ENCODE measurements at regions not wholly inside any gene's neighbourhood (a gene's known extent, or its start where the extent isn't known, plus 50 kb on each side); places are given as distances from the start of the nearest gene placed in this dataset.

DNA sequence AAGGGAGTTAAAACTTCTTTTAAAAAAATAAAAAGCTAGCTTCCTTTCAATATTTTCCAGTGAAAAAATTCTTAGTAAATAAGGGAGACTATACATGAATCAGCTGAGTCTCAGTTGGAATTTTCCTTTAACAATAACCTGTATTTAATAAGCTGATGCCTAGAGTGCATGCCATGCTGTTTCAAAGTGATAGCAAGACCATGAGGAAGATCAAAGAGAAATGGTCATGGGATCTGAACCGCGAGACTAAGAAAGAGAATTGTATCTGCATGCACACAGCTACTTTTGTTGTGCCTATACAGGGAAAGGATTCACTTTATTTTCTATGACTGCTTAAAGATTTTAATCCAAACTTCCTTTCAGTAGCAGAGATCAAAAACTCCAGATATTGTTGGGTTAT is 2217.0 kb downstream of the MAT2B start:
- DNase-seq, result no peak

DNA sequence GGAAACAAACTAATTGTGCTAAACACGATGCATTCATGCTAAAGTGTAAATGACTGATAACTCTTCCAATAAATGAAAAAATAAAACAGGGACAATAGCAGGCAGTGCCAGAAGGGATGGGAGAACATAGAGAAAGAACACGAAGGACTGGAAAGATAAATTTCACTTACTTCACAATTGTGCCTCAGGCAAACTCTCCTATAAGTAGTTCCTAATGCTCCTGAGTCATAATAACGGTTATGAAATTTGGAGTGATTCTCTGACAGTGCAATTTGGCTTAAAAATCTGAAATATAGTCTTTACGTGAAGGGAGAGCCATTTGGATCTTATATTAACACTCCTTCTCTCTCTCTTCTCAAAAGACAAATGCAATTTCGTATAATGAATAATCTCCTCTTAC is 2218.5 kb downstream of the MAT2B start:
- DNase-seq, result no peak

DNA sequence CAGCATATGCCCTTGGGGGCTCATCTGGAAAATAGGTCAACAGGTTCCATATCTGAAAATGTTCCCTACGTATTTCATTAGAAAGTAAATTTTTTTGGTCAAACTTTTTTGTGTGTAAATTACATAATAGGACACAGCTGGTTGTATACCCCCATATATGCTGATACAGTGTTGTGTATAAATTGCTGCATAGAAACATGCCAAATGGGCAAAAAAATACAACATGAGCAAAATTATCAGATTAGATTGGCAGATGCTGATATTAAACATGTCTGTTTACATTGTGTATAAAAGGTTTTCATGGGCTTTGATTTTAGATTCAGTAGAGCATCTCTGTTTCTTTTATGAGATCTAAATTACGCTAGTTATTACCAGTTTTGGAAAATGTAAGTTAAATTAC is 2223.0 kb downstream of the MAT2B start:
- DNase-seq, result no peak

DNA sequence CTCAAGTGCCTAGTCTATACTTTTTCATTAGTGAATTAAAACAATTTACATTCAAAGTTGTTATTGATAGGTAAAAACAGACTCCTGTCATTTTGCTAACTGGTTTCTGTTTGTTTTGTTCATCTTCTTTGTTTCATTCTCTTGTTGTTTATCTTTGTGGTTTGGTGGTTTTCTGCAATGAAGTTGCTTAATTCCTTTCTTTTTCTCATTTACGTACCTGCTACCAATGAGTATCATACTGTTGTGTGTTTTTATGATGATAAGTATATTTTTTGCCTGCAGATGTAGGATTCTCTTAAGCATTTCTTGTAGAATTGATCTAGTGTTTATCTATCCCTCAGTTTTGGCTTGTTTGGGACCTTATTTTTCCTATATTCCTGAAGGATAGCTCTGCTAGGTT is 2230.0 kb downstream of the MAT2B start:
- no peak for DNase-seq

DNA sequence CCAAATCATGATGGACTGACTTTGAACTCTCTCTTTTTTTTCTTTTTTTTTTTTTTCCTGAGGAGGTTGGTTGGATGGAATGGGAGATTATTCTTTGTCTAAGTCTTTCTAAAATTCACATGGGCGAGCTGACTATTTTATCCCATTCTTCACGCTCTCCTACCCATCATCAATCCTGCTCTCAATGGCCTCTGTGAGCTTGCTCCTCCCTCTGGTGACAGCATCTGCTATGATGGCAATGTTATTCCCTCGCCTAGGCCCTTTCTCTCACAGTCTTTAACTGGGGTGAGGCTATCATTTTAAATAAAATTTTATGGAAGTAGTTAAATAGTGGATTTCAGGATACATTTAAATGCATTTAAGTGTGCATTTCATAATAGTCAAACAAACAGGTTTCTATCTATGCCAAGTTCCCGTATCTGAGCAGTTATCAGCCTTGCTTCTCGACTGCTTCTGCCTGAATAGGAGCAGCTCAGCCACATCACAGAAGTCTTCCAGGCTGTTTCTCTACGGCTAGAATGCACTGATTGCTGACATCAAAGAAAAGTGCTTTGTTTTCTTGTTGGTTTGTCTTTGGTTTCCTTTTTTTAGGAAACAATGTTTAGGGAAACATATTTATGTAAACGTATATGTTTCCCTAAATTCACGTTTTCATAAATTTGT is 2233.8 kb downstream of the MAT2B start:
- no peak for DNase-seq

DNA sequence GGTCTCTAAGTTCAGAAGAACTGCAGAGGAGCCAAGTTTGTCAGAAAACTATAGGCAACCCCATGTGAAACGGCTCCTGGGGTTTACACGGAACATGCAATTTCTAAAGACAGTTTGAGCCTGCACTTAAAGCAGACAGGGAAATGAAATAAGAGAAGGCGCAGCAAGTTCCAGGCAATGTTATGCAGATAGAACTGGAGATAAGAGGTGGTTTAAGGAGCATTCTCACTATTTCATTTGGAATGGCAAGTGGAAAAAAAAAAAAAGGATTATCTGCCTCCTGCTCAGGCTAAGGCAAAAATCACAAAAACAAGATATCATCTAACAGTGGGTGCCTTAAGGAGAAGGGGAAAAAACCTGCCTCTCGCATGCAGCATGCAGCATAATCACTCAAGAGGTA is 2252.4 kb downstream of the MAT2B start:
- no peak for DNase-seq

DNA sequence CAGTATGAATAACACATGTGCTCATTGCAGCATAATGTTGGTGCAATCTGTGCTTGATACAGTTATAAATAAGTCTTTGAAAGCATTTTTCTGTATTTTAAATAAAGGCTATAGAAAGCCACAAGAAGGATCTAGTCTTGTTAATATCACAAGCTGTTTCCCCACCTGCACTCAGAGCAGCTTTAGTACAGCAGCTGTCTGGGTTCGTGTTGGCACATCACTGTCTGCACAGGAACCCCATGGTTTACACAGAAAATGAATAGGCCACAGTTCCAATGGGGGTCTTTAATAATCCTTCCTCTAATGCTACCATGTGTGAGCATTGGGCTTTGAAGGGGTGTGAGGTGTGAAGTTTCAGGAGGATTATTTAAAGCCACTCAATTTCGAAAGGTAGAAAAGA is 2269.7 kb downstream of the MAT2B start:
- DNase-seq, result peak in 4 of 56 donors; percentile 0 to 11 (median 5)

DNA sequence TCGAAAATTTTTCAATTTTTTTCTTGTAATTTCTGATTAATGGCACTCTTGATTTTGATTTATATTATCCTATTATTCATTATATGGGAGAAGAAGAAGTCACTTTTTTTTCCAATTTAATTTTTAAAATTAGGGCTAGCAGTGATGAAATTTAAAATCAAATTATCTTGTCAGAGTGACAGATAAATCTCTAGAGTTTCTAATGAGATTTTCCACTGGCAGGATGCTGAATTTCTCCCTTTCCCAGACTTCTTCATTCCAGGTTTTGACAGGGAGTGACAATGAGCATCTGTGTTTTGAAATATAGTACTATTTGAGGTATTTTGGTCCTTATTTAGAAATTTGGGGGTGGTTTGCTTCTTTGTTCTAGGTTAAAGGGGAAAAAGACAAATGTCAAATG is 2274.1 kb downstream of the MAT2B start:
- DNase-seq, result no peak

DNA sequence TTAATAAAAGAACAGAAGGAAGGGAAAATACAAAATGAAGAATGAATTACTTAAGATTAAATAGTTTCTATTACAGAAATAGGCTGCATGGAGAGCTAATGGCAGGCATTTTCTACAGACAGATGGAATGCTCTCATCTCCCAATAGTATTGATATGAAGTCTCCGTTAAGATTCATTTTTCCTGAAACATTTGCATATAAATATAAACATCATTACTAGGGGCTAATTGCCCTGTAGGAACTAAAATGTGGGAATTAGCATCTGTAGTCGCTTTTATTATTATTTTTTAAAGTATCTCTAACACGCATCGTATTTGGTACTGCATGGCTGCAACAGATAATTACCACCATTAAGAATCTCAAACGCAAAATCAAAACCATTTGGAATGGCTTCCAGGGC is 2275.5 kb downstream of the MAT2B start:
- DNase-seq, result no peak

DNA sequence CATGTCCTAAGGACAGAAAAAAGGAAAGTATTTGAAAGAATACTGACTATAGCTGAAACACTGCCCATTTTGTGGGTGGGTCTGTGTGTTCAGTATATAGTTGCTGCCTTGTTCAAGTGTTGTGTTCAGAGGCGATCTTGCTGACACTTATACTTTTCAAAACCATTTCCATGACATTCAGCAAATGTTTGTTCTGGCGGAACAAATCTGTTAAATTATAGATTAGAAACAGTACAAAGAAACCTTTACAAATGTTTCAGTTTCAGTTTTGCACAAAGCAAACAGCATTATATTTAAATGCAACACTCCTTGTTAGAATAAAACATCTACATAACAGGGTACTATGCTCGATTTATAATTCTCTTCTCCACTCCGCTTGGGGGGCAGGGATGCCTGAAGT is 2276.3 kb downstream of the MAT2B start:
- no peak for DNase-seq

DNA sequence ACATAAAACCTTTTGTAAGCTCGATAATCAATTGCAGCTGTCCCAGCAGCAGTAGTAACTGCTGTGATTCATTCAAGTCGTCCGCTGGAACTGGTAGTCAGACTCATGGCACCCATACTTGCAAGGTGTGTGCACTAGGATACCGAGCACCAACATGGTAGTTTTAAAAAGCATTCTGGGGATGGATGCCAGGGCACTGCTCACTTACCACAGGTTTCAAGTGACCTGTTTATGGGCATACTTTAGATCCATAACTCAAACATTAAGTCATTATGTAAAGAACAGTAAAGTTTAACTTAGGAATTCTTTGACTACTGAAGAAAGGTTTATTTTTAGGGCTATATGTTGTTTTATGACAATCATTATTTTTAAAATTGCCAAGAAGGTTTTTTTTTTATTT is 2277.6 kb downstream of the MAT2B start:
- DNase-seq, result no peak

DNA sequence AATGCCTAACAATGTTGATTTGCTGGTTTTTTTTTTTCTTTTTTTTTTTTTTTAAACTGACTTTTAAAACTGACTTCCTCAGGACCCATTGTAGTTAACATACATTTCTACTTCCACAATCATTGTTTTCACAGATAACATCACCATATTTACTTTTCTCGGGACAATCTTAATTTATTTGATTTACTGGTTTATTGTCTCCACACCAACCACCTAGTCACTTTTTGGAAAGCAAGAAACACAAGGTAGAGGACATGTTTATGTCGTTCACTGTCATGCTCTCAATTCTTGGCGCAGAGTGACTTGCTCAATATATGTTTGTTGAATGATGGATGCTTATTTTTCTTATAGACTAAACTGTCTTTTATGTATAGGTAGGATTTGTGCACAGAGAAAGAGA is 2280.7 kb downstream of the MAT2B start:
- no peak for DNase-seq

DNA sequence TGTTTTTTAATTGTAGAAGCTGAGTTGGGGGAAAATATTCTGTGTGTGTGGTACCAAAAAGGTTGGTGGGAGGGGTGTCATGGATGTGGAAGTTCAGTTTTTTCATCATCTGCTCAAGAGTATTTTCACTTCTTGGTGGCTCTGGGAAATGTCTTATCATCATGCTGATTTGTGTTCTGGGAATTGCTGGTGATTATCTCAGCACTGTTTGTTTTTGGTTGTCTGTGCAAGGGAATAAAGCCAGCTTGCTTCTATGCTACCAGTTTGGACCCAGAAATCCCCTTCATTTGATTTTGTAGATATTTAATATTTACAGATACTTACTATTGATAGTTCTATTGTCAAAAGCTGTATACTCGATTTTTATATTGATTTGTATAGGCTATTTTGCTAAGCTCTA is 2289.7 kb downstream of the MAT2B start:
- DNase-seq, result no peak

DNA sequence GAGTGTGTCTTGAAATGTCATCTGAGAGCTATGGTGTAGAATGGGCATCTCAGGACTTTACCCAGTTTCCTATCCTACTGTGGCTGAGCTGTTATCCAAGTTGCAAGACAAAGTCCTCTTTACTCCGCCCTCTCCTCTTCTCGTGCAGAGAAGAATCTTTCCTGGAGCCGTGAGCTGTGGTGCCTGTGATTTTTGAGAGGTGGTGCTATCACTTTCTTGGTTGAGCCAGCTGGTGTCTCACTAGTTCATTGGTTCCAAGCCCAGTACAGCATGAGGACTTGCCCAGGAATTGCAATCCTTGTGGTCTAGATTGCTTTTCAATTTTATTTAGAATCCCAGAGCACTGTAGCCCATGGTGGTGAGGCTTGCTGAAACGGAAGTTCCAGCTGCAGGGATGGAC is 2300.3 kb downstream of the MAT2B start:
- DNase-seq, result no peak

DNA sequence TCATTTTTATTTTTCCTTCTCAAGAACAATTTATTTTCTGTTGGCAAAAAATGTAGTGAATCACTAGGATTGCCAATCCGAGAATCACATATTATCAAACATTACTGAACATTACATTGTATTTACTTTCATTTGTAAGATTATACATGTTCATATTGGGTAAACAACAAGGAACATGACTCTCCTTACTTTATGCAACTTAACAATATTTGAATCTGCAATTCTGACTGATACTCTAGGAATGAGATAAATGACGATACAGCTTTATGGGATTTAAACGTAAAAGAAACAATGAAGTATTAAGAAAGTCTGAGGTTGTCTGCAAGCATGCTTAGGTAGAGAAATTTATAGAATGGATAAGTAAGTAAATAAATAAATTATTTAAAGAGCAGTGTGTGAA is 2302.9 kb downstream of the MAT2B start:
- no peak for DNase-seq

DNA sequence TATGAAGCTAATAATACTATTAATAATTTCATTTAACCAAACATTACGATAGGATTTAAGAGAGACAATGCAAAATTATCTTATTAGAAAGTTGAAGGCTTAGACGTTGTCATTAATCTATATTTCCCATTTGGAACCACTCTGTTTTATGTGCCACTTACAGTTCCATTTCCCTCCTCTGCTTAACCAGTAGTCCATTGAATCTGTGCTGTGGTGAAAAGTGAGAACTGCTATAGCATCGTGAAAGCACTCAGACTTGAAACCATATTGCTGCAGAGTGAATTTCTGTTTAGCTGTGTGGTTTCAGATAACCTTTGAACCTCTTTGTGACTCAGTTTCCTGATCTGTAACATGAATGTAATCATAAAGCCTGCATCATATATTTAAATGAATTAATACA is 2304.5 kb downstream of the MAT2B start:
- DNase-seq, result no peak

DNA sequence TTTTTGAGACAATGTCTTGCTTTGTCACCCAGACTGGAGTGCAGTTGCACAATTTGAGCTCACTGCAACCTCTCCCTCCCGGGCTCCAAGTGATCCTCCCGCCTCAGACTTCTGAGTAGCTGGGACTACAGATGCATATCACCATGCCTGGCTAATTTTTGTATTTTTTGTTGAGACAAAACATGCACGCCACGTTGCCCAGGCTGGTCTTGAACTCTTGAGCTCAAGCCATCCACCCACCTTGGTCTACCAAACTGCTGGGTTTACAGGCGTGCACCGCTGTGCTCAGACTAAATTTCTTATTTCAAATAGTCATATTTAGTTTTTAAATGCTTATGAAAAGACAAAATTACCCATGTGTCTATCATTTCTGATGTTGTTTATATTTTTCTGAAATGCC is 2324.1 kb downstream of the MAT2B start:
- DNase-seq, result no peak

DNA sequence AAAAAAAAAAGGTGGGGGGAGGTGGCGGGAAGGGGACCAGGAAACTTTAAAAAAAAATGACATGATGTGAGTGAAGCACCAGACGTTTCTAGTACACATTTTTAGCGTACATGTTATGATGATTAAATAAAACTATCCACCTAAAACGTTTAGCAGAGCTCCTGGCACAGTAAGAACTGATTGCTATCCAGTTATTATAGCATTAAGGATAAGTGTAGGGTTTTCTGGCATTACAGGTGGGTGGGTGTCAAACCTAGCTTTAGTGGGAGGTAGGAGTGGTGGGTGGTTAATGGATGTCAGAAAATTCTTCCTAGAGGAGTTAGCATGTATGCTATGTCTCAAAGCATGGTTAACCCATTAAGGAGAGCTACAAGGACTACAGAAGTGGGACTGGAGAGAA is 2329.5 kb downstream of the MAT2B start:
- DNase-seq, result no peak

DNA sequence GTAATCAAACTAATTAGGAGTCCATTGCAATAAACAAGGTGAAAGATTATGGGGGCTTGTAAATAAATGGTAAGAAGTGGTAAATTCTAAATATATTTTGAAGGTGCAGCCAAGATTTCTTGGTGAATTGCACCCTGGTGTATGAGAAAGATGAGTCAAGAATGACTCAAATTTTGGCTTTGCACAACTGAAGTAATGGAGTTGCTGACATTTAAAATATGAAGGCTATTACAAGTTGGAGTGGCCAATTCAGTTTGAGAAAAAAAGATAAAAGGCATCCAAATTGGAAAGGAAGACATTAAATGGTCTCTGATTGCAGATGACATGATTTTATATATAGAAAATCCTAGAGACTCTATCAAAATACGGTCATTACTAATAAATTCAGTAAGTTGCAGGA is 2330.6 kb downstream of the MAT2B start:
- DNase-seq, result no peak

DNA sequence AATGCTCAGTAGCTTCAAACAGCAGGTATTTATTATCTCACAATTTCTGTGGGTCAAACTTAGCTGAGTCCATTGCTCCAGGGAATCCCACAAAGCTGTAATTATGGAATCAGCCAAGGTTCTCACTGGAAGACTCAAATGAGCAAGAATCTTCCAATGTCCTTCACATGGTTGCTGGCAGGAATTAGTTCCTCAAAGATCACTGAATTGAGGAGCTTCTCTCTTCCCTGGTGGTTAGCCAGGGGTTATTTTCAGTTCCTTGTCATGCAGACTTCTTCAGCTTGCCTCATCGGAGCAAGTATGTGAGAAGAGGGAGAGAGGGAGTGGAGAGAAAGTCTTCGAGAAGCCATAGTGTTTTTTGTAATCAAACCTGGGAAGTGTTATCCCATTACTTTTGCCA is 2331.9 kb downstream of the MAT2B start:
- no peak for DNase-seq

DNA sequence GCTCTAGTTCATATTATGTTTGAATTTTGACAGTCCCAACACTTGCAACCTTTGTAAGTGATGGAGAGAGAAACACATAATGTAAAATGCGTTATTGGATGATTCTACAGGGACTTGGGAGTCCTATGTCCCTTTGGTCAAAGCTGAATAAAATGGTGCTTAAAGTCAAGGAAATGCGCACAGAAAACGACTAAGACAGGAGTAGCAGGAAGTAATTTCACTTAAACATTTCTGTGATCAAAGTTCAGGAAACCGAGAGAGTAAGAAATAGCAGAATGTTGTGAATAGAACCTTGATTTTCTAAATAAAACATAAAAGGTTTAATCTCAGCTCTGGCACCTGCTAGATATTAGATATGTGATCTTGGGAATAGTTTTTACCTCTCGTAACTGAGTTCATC is 2339.2 kb downstream of the MAT2B start:
- no peak for DNase-seq

DNA sequence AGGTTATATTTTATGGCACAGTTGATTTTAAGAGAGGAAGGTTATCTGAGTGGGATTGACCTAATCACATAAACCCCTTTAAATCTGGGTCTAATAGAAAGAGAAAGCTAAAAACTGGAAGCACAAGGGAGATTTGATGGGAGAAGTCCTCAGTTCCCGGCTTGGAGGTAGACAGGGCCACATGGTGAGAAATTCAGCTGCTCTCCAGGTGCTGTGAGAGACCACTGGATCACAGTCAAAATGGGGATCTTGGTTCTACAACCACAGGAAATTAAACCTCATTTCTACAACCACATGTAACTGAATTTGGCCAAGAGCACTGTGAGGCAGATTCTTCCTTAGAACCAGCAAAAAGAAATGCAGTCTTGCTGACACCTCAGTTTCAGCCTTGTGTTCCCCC is 2352.7 kb downstream of the MAT2B start:
- DNase-seq, result no peak

DNA sequence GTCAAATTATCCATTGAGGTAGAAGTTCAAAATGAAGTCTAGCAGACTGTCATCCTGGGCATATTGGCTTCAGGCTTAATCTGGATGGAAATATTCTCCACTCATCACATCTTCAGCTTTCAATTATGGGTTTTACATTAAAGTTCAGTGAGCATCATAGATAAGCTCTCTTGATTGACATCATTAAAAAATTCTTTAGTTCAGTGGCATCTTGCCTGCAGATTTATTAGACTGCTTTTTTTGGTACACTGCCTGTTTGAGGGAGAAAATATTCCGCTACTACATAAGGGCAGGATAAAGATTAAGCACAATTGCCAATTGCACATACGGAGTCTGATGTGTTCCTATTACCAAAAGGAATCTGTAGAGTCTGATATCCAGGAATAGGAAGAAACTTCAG is 2353.8 kb downstream of the MAT2B start:
- no peak for DNase-seq

DNA sequence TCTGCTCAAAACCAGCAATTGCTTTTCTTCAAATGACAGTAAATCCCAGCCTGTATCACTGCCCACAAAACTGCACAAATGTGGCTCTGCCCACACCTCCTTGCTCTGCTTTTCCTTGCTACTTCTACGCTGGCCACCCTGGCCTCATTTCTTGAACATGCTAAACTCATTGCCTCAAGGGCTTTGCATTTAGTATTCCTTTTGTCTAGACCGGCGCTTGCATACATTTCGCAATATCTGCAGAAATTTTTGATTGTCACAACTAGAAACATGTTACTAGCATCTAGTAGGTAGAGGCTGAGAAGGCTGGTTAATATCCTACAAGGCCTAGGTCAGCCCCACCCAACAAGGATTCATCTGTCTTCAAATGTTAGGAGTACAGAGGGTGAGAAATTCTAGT is 2357.8 kb downstream of the MAT2B start:
- no peak for DNase-seq

All from amygdala (tissue), 56 donors.